ENCODE measurements at regions not wholly inside any gene's neighbourhood (a gene's known extent, or its start where the extent isn't known, plus 50 kb on each side); places are given as distances from the start of the nearest gene placed in this dataset.

DNA sequence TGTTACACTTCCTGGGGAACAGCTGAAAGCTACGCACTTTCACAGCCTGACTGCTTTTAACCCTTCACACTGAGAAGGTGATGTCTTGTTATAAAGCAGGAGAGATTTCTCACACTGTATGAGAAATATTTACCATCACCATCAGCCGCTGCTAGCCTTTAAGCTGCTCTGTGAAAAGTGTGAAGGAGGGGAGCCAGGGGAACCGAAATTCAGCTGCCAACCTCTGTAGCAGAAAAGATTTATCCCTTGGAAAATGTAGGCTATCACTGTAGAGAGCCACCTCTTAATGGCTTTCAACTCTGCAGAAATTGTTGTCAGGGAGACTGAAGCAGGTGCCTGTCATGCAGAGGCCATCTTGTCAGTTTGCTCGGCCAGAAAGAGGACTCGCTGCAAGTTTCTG, 145.3 kb downstream of the SP3 start:
- no peak for DNase-seq (ENCODE audit: low spot score)

GRCh38 chr2:173821451-173821850, 143.7 kb downstream of the SP3 start:
- no peak for DNase-seq (ENCODE audit: low spot score)

- no peak for DNase-seq (ENCODE audit: low spot score)
Measured at GRCh38 chr2:173822889-173823542, 142.2 kb downstream of the SP3 start.

GRCh38 chr2:173823543-173823939, 141.6 kb downstream of the SP3 start:
- DNase-seq (ENCODE audit: low spot score), result no peak

- DNase-seq (ENCODE audit: low spot score), result no peak
Measured at GRCh38 chr2:173828189-173829142, 136.7 kb downstream of the SP3 start.

DNA sequence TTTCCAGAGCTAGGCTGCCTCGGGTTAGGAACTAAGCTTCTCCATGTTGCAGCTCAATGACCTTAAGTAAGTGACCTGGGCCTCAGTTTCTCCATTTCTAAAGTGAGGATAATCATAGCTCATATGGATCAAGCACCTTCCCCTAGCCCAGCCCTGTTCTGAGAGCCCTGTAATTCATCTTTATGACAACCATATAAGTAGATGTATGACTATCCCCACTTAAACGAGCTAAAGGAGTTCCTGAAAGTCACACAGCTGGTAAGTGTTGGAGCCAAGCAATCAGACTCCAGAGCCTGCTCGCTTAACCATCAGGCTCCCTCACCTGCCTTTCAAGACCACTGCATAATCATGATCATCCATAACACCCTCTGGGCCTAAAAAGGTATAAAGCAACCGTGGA, 135.4 kb downstream of the SP3 start:
- DNase-seq (ENCODE audit: low spot score), result no peak

- no peak for DNase-seq (ENCODE audit: low spot score)
Measured at GRCh38 chr2:173830170-173830569, 135.0 kb downstream of the SP3 start.

GRCh38 chr2:173831312-173832229, 133.6 kb downstream of the SP3 start:
- no peak for DNase-seq (ENCODE audit: low spot score)

DNA sequence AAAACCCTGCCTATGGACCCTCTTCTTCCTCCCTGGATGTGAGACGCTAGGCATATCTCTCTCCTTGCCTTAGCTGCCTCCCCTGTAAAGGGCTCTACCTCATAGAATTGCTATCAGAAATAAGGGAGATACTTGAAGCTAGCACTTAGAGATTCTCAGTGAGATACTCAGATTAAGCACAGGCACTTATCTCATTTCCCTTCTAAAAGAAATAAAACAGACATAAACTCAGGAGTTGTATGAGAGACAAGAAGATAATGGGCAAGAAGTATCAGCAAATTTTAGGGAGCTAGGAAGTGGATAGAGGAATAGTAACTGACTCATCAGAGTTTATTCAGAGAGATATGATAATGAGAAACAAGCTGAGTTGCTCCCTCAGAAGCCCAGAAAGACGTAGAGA, 131.0 kb downstream of the SP3 start:
- DNase-seq (ENCODE audit: low spot score), result no peak

DNA sequence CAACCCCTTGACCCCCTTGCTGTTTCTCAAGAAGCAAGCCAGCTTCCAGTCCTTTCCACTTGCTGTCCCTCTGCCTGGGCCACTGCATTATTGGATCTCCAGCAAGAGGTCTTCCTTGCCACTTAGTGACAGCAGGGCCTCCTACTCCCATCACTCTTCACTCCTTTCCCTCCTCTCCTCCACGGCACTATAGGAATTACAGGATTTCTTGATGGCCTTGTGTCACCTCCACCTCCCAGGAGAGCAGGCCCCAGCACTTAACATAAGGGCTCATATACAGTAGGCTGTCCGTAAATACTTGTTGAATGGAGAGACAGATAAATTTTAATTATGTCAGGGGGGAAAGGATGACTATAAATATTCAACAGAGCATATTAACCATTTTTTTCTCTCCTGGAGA, 129.4 kb downstream of the SP3 start:
- no peak for DNase-seq (ENCODE audit: low spot score)

DNA sequence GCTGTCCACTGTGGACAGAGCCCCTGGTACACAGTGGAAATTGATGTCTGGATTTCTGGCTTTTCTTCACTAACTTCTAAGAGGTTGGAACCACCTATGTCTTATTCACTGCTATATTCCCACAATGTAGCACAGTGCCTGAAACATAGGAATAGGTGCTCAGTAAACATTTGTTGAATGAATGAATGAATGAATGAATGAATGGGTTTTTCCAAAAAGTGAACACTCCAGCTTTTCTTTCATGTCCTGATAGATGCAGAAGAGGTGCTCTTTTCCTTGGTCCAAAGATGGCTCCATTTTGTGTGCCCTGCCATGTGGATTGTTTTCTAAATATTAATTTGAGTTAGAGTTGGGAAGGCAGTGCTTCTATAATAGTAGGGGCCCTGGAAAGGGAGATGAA, 124.1 kb downstream of the SP3 start:
- no peak for DNase-seq (ENCODE audit: low spot score)

GRCh38 chr2:173843526-173843925, 121.6 kb downstream of the SP3 start:
- DNase-seq (ENCODE audit: low spot score), result no peak

DNA sequence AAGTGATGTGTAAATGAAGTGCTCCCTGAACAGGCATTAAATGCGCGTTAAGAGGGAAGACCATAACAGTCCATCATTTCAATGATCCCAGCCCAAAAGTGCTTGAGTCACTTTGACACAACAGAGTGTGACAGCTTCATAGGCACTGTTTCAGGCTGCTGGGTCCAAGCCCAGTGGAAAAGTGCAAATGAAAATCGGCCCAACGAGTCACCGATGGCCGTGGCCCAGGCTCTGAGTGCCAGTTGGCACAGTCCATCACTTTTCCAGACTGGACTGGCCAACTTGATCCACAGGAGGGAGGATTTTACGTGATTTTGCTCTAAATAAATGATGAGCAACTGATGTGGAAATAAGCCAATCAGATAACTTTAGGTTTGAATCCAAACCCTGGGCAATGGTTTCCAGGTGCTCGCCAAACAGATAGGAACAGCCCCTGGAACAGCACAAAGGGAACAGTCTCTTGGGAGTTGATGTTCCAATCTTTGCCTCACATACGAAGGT, 114.0 kb downstream of the SP3 start:
- peak; percentile 68 for DNase-seq (ENCODE audit: low spot score)

DNA sequence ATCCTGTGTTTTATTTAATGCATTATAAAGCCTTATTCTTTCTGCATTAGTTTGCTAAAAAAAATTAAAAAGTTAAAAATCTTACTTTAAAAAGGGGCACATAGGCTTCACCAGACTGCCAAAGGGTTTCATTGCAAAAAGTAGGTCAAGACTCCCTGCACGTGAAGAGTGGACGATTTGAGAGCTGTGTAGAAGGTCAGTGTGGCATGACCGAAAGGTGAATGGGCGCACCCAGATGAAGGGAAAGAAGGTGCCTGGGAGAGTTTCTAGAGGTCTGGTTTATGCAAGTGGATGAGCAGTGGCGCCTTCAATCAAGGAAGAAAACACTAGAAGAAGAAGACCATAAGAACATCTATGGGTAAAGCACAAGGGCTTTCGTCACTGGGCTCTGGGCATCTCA, 111.0 kb downstream of the SP3 start:
- no peak for DNase-seq (ENCODE audit: low spot score)

- DNase-seq (ENCODE audit: low spot score), result no peak
Measured at GRCh38 chr2:173854840-173855239, 110.3 kb downstream of the SP3 start.

GRCh38 chr2:173855661-173856060, 109.5 kb downstream of the SP3 start:
- no peak for DNase-seq (ENCODE audit: low spot score)
